Erythroblast (primary cell): ENCODE measurements at regions not wholly inside any gene's neighbourhood (a gene's known extent, or its start where the extent isn't known, plus 50 kb on each side); places are given as distances from the start of the nearest gene placed in this dataset.

ENCODE experiments used
- GATA1 ChIP-seq: IDR thresholded peaks from 2 replicates; pipeline ENCODE4 v1.6.1; 2011; ENCODE audit warnings: low read depth, mild to moderate bottlenecking, control low read depth, low read length, moderate library complexity
- POLR2A ChIP-seq: IDR thresholded peaks from 2 replicates; pipeline ENCODE4 v1.6.1; 2011; ENCODE audit warnings: mild to moderate bottlenecking, low read length

GRCh38 chr13:59330764-59331163, 833.0 kb downstream of the DIAPH3 start:
- TF ChIP-seq POLR2A (no peak), GATA1 (no peak)
